GM18909 (cell line): ENCODE measurements at regions not wholly inside any gene's neighbourhood (a gene's known extent, or its start where the extent isn't known, plus 50 kb on each side); places are given as distances from the start of the nearest gene placed in this dataset.
"Not testable (repeated sequence)": the region's sequence is repeated elsewhere in the genome, so short reads cannot be mapped to it uniquely, and the experiment has no call there.

Source experiments
- ATAC-seq: cut with Tn5 transposase; IDR thresholded peaks from one replicate; pipeline ENCODE4 v1.9.1; 2021; ENCODE audit warnings: mild to moderate bottlenecking; ENCODE audit not compliant: unreplicated experiment, poor library complexity

- no peak for ATAC-seq
Observed at GRCh38 chr3:153762411-153763235, 358.6 kb upstream of the ARHGEF26 start.

DNA sequence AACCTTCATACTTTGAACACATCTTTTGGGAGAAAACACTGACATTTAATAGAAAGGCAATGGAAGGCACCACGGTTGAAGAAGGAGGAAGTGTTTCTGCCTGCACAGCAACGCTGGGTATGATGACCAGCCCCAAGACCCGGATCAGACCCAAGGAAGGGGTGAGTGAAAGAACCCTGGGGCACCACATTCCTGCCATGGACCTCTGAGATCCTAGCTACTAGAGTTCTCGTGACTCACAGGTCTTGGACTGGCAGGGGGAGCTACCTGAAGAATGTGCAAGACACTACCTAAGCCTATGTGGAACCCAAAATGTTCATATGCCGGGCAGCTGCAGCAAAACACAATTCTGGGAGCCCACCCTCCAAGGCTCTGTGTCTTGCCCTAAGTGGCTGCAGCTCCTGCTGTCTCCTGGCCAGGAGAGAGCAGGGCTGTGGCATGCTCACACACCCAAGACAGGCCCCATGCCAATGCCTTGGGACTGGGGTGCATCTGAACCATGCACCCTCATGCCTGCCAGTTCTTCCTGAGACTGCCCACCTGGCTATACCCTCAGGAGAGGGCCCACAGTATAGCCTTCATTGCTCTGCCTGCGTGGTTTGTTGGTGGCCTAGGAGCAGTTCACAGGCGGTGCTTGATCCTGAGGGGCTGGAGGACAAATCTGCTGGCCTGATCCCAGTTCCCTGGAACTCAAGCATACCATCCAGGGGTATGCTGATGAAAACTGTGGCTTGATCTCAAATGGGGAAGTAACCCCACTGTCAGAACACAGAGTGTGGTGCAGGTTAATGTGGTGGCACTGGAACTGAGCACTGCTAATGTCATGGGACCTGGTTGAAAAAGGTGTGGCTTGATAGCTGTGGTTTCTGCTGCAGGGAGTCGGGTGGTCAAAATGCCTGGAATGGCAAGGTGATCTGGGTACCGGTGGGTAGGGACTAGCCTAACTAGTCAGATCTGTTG is 353.3 kb upstream of the ARHGEF26 start:
- ATAC-seq, result peak; percentile 23

- peak; percentile 97 for ATAC-seq
Observed at GRCh38 chr3:153768561-153769469, 352.4 kb upstream of the ARHGEF26 start.

DNA sequence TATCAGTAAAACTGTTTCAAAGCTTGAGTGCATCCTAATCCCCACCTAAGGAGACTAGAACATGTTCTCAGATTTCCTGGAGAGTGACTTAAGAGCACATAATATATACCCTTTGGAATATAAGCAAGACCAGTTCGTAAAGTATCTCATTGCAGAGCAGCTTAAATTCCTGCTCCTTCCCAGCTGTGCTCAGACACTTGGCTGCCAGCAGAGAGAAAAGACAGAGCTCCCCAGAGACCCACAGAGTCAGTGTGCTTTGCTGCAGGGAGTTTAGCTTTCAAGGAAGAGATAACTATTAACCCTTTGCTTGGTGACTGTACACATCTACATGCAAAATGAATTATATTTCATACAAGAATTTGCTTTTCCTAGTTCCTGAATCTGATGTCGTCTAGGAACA is 338.1 kb upstream of the ARHGEF26 start:
- ATAC-seq, result no peak

DNA sequence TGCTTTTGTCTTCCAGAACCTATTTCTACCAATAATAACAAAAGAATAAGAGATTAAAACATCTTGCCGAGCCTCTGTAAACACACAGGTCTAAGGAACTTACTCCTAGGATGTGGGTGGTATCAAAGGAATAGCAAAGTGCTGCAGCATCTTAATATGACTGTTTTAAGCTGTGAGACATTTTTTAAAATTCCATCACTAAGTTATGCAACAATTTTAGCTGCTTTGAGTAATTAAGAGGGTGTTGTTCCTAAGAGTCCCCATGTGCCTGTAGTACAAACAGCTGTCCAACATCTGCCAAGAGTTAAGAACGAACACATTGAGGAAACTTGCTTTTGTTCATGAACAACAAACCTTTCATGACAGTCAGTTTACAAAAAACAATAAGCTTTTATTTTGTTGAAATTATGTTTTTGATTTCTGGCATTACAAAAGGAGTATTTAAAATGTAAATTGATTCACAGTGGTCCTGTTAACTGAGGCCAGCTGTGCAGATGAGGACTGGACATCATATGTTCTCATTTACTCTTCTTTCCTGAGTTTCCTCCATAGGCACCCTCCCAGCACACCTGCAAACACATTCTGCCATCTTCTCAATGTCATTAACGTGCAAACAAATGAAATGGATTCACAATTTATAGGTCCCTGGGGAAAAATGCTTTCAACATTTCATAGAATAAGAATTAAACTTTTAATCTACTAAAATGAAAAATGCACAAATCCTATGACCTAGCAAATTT is 337.3 kb upstream of the ARHGEF26 start:
- ATAC-seq, result no peak

GRCh38 chr3:153785901-153786300 is 335.3 kb upstream of the ARHGEF26 start:
- no peak for ATAC-seq

DNA sequence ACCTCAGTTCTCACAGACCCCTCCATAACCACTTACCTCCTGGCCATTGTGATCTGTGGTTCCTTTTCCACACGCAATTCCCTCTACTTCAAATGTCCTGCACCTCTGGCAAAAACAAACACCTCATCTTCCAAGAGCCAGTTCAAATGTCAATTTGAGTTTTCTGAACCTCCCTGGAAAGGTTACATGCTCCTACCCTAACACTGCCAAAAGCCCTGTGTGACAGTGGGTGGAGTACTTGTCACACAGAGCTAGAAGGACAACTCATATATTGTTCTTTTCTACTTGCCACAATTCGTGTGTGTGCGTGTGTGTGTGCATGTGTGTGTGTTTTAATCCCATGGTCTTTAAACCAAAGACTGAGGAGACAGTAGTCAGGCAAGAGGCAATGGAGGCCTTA is 331.8 kb upstream of the ARHGEF26 start:
- ATAC-seq, result no peak

GRCh38 chr3:153797056-153797455 is 324.1 kb upstream of the ARHGEF26 start:
- ATAC-seq, result not testable (repeated sequence)

DNA sequence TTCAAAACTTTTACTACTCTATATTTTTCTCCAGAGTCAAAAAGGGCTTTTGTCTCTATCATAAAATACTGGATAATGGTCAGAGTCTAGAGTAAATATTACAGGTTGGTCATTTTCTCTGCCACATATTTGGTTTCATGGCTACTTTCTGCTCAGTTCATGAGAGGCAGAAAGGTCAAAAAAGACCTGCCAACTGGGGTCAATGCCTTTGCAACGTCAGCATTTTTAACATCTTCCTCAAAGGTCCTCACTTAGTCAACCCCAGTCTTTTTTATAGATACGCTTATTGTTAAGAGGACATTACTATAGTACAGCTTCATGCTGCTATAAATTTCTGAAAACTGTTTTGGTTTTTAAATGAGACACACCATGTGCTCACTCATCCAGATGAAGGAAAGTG is 312.1 kb upstream of the ARHGEF26 start:
- no peak for ATAC-seq

DNA sequence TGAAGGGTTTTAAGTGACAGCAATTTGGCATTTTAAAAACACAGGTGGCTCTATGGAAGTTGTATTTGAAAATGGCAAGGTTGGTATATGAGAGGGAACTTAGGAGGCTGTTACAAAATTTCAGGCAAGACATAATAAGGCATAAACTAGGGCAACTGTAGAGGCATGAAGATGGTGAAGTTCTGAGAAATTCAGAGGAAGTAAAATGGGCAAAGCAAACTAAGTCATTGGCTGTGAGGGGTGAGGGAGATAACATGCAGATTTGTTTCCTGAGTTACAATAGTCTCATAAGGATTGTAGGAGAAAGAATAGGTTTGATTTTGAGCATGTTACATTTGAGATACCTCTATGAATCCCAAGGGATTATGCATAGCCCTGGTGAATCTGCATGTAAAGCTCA is 302.9 kb upstream of the ARHGEF26 start:
- ATAC-seq, result no peak

- no peak for ATAC-seq
Observed at GRCh38 chr3:153820035-153820434, 301.2 kb upstream of the ARHGEF26 start.

DNA sequence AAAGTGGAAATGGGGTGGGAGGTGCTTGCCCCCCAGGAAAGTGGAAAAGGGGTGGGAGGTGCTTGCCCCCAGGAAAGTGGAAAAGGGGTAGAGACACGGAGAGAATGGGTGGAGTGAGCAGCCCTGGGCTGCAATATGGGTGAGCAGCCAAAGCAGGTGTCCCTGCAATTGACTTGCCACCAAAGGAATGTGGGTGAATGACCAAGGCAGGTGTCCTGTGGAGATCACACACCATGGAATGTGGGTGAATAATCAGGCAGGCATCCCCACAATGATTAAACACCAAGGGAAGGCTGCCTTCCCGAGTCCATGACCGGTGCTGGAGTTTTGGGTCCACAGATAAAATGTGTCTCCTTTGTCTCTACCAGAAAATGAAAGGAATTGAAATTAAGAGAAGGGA is 292.8 kb upstream of the ARHGEF26 start:
- ATAC-seq, result not testable (repeated sequence)

DNA sequence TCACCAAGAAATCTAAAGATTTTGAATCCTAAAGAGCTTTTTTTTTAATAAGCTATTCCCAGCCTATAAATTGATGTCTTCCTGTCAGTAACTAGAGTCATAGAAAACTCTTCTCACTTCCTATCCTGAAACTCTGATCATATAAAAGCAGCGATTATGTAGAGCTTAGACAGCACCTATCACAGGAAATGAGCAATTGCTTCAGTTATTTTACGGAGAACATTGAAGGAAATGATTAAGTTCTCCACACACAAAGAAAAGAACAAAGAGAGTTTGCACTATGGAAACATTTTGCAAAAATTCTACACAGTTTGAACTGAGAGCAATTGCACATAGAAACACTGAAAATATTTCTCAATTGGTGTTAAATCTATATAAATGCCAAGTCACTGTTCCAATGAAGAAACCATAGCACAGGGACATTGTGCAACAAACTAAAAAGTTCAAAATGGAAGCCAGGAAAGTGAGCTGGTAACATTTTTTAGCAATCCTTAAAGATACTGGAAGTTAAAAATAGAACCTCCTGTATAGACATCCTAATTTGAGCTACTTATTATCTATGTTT is 291.5 kb upstream of the ARHGEF26 start:
- ATAC-seq, result no peak

DNA sequence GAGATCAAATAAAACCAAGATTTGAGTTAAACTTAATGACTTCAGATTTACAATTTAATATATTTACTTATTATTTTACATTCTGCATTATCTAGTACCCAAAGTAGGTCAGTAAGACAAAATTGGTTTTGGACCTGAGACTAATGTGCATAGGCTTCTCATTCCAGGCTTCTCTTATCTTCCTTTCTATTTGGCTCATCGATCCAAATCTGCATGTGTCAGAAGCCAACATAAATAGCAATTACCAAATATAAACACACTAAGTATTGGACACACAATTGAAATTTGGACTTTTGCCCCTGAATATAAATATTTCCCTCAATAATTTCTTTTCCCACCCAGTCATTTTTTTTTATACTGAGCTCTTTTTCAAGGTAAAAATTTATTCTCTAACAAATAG is 290.6 kb upstream of the ARHGEF26 start:
- ATAC-seq, result no peak

- ATAC-seq, result peak; percentile 59
Observed at GRCh38 chr3:153835540-153835939, 285.6 kb upstream of the ARHGEF26 start.

DNA sequence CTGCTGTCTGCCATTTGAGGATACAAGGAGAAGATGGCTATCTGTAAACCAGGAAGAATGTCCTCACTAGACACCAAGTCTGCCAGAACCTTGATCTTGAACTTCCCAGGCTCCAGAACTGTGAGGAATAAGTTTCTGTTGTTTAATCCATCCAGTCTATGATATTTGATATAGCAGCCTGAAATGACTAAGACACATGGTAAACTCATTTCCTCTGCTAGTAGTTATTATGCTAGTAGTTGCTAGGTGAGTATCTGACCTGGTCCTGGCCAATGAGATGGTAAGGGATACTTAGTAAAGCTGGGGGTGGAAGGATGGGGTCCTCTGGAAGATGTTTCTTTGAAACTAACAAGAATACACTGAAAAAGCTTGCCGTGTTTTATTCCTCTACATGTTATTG is 280.7 kb upstream of the ARHGEF26 start:
- ATAC-seq, result no peak

DNA sequence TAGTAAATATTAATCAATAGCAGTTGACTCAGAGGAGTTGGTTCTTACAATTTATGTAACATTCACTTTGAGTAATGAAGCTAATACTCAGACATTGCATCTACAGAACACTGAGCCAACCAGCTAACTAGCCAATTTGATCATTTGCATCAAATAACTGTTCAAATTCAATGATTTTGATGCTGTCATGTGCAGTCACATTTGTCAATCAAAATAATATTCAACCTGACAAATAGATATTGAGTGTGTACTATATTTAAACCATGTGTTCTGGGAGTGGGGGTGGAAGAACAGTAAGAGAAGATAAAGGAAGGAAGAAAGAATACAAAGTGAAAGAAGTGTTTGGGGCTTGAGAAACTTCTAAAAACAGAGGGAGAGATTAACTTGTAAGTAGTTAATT is 277.2 kb upstream of the ARHGEF26 start:
- no peak for ATAC-seq

GRCh38 chr3:153845311-153845710 is 275.9 kb upstream of the ARHGEF26 start:
- ATAC-seq, result no peak

GRCh38 chr3:153848702-153849101 is 272.5 kb upstream of the ARHGEF26 start:
- no peak for ATAC-seq
